ENCODE measurements at regions not wholly inside any gene's neighbourhood (a gene's known extent, or its start where the extent isn't known, plus 50 kb on each side); places are given as distances from the start of the nearest gene placed in this dataset.
A peak's percentile ranks its signal among the peaks of the same experiment; 100 is the strongest.

DNA sequence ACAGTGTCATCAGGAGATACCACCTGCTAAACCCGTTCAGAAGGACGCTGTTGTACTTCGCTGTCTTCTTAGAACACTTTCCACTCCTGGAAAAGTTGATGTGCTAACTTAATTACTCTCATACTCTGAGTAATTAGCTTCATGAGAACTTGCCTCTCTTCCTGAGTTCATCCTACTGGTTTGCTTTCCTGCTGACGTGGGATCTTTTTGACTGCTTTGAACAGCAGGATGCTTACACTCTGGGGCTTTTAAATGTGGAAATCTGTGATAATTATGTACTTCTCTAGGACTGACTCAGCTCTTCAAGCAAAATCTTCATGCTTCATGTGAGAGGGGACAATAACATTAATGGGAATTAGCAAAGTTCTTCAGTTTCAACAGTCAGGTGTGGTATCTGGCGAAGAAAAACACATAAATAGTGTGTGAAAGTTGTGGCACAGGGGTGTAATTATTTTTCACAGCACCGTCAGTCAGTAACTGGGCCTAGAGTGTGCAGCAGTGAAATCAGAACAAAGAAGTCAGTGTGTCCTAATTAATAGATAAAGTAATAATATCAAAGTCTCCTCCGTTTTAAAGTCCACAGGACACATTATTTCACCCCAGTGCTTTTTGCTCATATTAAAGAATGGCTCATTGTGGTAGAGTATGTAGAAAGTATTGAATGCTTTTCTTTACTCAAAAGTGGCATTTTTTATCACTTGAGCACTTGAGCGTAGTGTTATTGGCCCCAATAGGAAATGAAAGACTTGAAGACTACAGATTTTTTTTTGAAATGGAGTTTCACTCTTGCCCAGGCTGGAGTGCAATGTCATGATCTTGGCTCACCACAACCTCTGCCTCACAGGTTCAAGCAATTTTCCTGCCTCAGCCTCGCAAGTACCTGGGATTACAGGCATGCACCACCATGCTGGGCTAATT, 140.9 kb upstream of the DMRT1 start:
- H3K27me3 Mint-ChIP-seq, result peaks cover 6% of the 10 kb centered on the region
- H3K36me3 Mint-ChIP-seq, result no peaks in the 10 kb centered on the region
- H3K9me3 Mint-ChIP-seq, result no peaks in the 10 kb centered on the region
- H3K4me3 Mint-ChIP-seq, result no peak overlapping the region
- H3K27ac Mint-ChIP-seq, result no peak overlapping the region
- H3K4me1 Mint-ChIP-seq, result peaks cover 0 to 3% (median 0%) of the 10 kb centered on the region in 3 donors

GRCh38 chr9:703392-703791, 138.1 kb upstream of the DMRT1 start:
- Mint-ChIP-seq H3K4me3 (no peak overlapping the region), H3K9me3 (no peaks in the 10 kb centered on the region), H3K4me1 (peaks cover 5 to 9% (median 7%) of the 10 kb centered on the region in 3 donors), H3K27me3 (peaks cover 22% of the 10 kb centered on the region), H3K36me3 (peaks cover 3% of the 10 kb centered on the region), H3K27ac (no peak overlapping the region)

GRCh38 chr9:706073-706472, 135.4 kb upstream of the DMRT1 start:
- H3K36me3 Mint-ChIP-seq, result peaks cover 3% of the 10 kb centered on the region
- peaks cover 5 to 11% (median 7%) of the 10 kb centered on the region in 3 donors for H3K4me1 Mint-ChIP-seq
- peaks cover 26% of the 10 kb centered on the region for H3K27me3 Mint-ChIP-seq
- no peak overlapping the region for H3K27ac Mint-ChIP-seq
- peak overlapping the region in 3 of 4 donors; percentile 76 to 96 (median 92) for H3K4me3 Mint-ChIP-seq
- no peaks in the 10 kb centered on the region for H3K9me3 Mint-ChIP-seq

- Mint-ChIP-seq H3K27ac (no peak overlapping the region), H3K36me3 (peaks cover 3% of the 10 kb centered on the region), H3K4me3 (peak overlapping the region; percentile 76 to 96 (median 86)), H3K4me1 (peaks cover 5 to 11% (median 7%) of the 10 kb centered on the region in 3 donors), H3K9me3 (no peaks in the 10 kb centered on the region), H3K27me3 (peaks cover 26% of the 10 kb centered on the region)
Measured at GRCh38 chr9:706606-707459, 134.7 kb upstream of the DMRT1 start.

GRCh38 chr9:708182-708550, 133.3 kb upstream of the DMRT1 start:
- no peaks in the 10 kb centered on the region for H3K9me3 Mint-ChIP-seq
- H3K27ac Mint-ChIP-seq, result no peak overlapping the region
- peaks cover 26% of the 10 kb centered on the region for H3K27me3 Mint-ChIP-seq
- H3K4me3 Mint-ChIP-seq, result no peak overlapping the region
- H3K36me3 Mint-ChIP-seq, result peaks cover 3% of the 10 kb centered on the region
- peaks cover 5 to 11% (median 7%) of the 10 kb centered on the region in 3 donors for H3K4me1 Mint-ChIP-seq

DNA sequence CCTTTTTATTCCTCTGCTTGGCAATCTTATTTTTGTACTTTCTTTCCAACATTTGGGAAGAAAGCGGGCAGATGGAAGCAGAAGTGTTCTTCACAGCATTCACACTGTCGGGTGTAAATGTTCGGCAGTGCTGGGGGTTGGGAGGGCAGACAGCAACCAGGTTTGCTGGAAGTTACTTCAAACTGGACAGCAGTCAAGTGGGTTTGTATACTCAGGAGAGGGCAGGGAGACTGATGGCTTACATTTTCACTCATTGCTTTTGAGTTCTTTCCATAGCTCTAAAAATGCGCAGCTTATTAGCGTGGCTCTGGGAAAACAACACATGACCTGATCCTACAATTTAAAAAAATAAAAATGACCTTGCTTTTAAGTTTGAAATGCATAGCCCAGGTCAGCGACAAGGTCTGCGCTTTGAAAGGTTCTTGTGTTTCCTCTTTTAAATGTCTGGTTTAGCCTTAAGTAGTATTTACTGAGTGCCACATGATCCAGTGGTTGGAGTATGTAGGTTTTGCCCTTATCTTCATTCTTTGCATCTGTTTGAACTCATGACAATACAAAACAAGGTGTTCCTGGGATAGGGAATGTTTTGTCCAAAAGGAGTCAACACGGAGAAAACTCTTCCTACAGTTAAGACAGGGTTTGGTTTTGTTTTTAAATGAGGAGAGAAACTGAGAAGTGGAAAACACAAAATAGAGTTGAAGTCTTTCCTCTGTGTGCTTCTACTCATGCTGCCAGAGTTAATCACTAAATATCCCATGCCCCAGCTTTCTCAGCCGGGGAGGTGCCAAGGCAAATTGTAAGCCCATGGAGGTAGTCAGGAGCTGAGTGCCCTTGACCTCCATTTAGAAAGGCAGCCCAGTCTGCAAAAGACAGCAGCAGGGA, 132.7 kb upstream of the DMRT1 start:
- Mint-ChIP-seq H3K36me3 (peaks cover 3% of the 10 kb centered on the region), H3K27me3 (peaks cover 26% of the 10 kb centered on the region), H3K27ac (no peak overlapping the region), H3K4me1 (peaks cover 5 to 11% (median 7%) of the 10 kb centered on the region in 3 donors), H3K4me3 (peak overlapping the region in 2 of 4 donors; percentile 20 to 34), H3K9me3 (no peaks in the 10 kb centered on the region)

GRCh38 chr9:710951-711745, 130.3 kb upstream of the DMRT1 start:
- Mint-ChIP-seq H3K9me3 (no peaks in the 10 kb centered on the region), H3K4me3 (no peak overlapping the region), H3K27ac (no peak overlapping the region), H3K27me3 (peaks cover 19% of the 10 kb centered on the region), H3K4me1 (peaks cover 5 to 8% (median 7%) of the 10 kb centered on the region in 3 donors), H3K36me3 (peaks cover 3% of the 10 kb centered on the region)

DNA sequence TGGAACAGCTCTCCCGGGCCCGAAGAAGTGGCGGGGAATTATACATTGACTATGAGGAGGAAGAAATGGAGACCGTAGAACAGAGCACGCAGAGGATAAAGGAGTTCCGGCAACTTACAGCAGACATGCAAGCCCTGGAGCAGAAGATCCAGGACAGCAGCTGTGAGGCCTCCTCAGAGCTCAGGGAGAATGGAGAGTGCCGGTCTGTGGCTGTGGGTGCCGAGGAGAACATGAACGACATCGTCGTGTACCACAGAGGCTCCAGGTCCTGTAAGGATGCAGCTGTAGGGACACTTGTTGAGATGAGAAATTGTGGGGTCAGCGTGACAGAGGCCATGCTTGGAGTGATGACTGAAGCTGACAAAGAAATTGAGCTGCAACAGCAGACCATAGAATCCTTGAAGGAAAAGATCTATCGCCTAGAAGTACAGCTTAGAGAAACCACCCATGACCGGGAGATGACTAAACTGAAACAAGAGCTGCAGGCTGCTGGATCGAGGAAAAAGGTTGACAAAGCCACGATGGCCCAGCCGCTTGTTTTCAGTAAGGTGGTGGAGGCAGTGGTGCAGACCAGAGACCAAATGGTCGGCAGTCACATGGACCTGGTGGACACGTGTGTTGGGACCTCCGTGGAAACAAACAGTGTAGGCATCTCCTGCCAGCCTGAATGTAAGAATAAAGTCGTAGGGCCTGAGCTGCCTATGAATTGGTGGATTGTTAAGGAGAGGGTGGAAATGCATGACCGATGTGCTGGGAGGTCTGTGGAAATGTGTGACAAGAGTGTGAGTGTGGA, 129.5 kb upstream of the DMRT1 start:
- H3K27ac Mint-ChIP-seq, result no peak overlapping the region

GRCh38 chr9:712643-713042, 128.9 kb upstream of the DMRT1 start:
- H3K27ac Mint-ChIP-seq, result no peak overlapping the region
- no peaks in the 10 kb centered on the region for H3K36me3 Mint-ChIP-seq
- H3K4me1 Mint-ChIP-seq, result peaks cover 0 to 2% (median 0%) of the 10 kb centered on the region in 3 donors
- no peak overlapping the region for H3K4me3 Mint-ChIP-seq
- no peaks in the 10 kb centered on the region for H3K9me3 Mint-ChIP-seq
- H3K27me3 Mint-ChIP-seq, result peaks cover 11% of the 10 kb centered on the region

More for the DNA sequence above, 129.5 kb upstream of the DMRT1 start:
- peaks cover 0 to 2% (median under 1%) of the 10 kb centered on the region in 3 donors for H3K4me1 Mint-ChIP-seq
- no peaks in the 10 kb centered on the region for H3K36me3 Mint-ChIP-seq
- H3K27me3 Mint-ChIP-seq, result peaks cover 11% of the 10 kb centered on the region
- no peaks in the 10 kb centered on the region for H3K9me3 Mint-ChIP-seq
- H3K4me3 Mint-ChIP-seq, result no peak overlapping the region

DNA sequence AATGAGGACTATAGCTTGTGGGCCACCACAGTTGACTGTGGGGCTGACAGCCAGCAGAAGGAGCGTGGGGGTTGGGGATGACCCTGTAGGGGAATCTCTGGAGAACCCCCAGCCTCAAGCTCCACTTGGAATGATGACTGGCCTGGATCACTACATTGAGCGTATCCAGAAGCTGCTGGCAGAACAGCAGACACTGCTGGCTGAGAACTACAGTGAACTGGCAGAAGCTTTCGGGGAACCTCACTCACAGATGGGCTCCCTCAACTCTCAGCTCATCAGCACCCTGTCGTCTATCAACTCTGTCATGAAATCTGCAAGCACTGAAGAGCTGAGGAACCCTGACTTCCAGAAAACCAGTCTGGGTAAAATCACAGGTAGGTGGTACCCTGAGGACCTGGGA, 128.4 kb upstream of the DMRT1 start:
- H3K27ac Mint-ChIP-seq, result no peak overlapping the region
- H3K4me3 Mint-ChIP-seq, result no peak overlapping the region
- no peaks in the 10 kb centered on the region for H3K9me3 Mint-ChIP-seq

GRCh38 chr9:714675-715074, 126.8 kb upstream of the DMRT1 start:
- H3K4me3 Mint-ChIP-seq, result no peak overlapping the region
- no peaks in the 10 kb centered on the region for H3K27me3 Mint-ChIP-seq
- H3K4me1 Mint-ChIP-seq, result peaks cover 0 to 2% (median 0%) of the 10 kb centered on the region in 3 donors
- H3K9me3 Mint-ChIP-seq, result no peaks in the 10 kb centered on the region
- no peak overlapping the region for H3K27ac Mint-ChIP-seq
- H3K36me3 Mint-ChIP-seq, result no peaks in the 10 kb centered on the region

More for the DNA sequence above, 128.4 kb upstream of the DMRT1 start:
- Mint-ChIP-seq H3K27me3 (peaks cover 11% of the 10 kb centered on the region), H3K36me3 (no peaks in the 10 kb centered on the region), H3K4me1 (peaks cover 0 to 2% (median 0%) of the 10 kb centered on the region in 3 donors)

GRCh38 chr9:715300-715699, 126.2 kb upstream of the DMRT1 start:
- Mint-ChIP-seq H3K36me3 (no peaks in the 10 kb centered on the region), H3K9me3 (no peaks in the 10 kb centered on the region), H3K4me1 (peaks cover 0 to 2% (median 0%) of the 10 kb centered on the region in 3 donors), H3K4me3 (no peak overlapping the region), H3K27me3 (no peaks in the 10 kb centered on the region), H3K27ac (no peak overlapping the region)

DNA sequence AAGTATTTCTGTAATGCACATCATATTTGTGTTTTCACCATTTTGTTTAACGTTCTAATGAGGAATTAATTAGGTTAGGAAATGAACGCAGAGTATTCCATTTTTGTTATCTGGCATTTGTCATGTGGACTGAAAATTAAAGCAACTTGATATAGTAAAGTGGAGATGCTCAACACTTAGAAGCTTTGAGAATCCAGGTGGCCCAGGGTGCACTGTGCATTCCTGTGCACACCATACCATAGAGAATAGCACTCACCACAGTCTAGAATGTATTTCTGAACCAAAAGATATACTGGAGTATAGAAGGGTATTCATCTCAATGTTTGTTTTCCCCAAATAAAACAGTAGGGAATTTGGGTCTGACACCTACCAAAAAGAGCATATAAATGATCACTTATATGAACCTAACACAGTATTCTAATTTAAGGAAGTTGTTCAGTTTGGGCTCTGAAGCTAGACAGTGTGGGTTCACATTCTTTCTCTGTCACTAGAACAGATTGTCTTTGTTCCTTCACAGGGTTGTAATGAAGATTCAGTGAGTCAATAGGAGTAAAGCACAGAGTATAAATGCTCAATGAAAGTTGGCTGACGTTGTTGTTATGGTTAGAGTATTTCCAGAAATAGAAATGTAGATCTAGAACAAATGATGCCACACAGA, 125.6 kb upstream of the DMRT1 start:
- Mint-ChIP-seq H3K4me3 (no peak overlapping the region), H3K9me3 (no peaks in the 10 kb centered on the region), H3K4me1 (no peaks in the 10 kb centered on the region), H3K36me3 (no peaks in the 10 kb centered on the region), H3K27ac (no peak overlapping the region), H3K27me3 (no peaks in the 10 kb centered on the region)
